ENCODE measurements at regions not wholly inside any gene's neighbourhood (a gene's known extent, or its start where the extent isn't known, plus 50 kb on each side); places are given as distances from the start of the nearest gene placed in this dataset.

GRCh38 chr3:186440891-186441290 lies 78.9 kb upstream of the DGKG start:
- TF ChIP-seq TFAP4 (CRISPR knock-in tag; IDR thresholded peaks at IDR 0.05; ENCODE audit: borderline replicate concordance) = no peak
- TF ChIP-seq ZNF384 (IDR thresholded peaks at IDR 0.05; ENCODE audit: low read depth, low read length) = no peak
- no peak for TF ChIP-seq ZNF274 (IDR thresholded peaks at IDR 0.05; ENCODE audit: borderline replicate concordance, low read depth, low read length)
- no peak for TF ChIP-seq E2F6 (IDR thresholded peaks at IDR 0.05; ENCODE audit: borderline replicate concordance in 1 of 2, extremely low read depth in 1 of 2, insufficient read depth in 1 of 2, insufficient read length in 1 of 2, low read depth in 1 of 2, low read length in 1 of 2, poor library complexity in 1 of 2, severe bottlenecking in 1 of 2)
- TF ChIP-seq ZFP91 (CRISPR knock-in tag; IDR thresholded peaks at IDR 0.05) = no peak
- TF ChIP-seq ATF6 (CRISPR knock-in tag; IDR thresholded peaks at IDR 0.05) = no peak
- no peak for TF ChIP-seq POLR2A (conservative IDR thresholded peaks at IDR 0.05)

All from K562 (cell line).